CD14-positive monocyte (primary cell): ENCODE measurements at regions not wholly inside any gene's neighbourhood (a gene's known extent, or its start where the extent isn't known, plus 50 kb on each side); places are given as distances from the start of the nearest gene placed in this dataset.
A peak's percentile ranks its signal among the peaks of the same experiment; 100 is the strongest.

ENCODE experiments used
- DNase-seq, 3 donors: peaks; one replicate each; pipeline ENCODE4 v3.0.0-alpha.2; 2011 to 2022
- H2AFZ ChIP-seq: 2 replicates; pipeline ENCODE4 v1.6.0; 2012; ENCODE audit warnings: mild to moderate bottlenecking, low read depth, low read length, inconsistent platforms; ENCODE audit not compliant: insufficient read depth, poor library complexity, severe bottlenecking
- H3K27ac ChIP-seq, 2 donors: 1 replicate in 1 of 2; 2 replicates in 1 of 2; pipeline ENCODE4 v1.5.1; 2012 to 2013; ENCODE audit warnings: low read length in 2 of 2, control low read depth in 1 of 2, inconsistent platforms in 1 of 2, low read depth in 1 of 2, mild to moderate bottlenecking in 1 of 2
- H3K27me3 ChIP-seq, 2 donors: one replicate each; pipeline versions ENCODE4 v1.6.0 to v1.6.1; 2011 to 2013; ENCODE audit warnings: low read length in 2 of 2; ENCODE audit not compliant: control insufficient read depth in 2 of 2, insufficient read depth in 2 of 2
- H3K36me3 ChIP-seq, 2 donors: replicated peaks in 1 of 2; 1 replicate in 1 of 2; 2 replicates in 1 of 2; pipeline versions ENCODE4 v1.5.1 to v1.6.1; 2012 to 2013; ENCODE audit warnings: low read length in 2 of 2, control low read depth in 1 of 2, inconsistent platforms in 1 of 2, mild to moderate bottlenecking in 1 of 2; ENCODE audit not compliant: insufficient read depth in 2 of 2, control insufficient read depth in 1 of 2
- H3K4me1 ChIP-seq, 2 donors: 1 replicate in 1 of 2; 2 replicates in 1 of 2; pipeline versions ENCODE4 v1.5.1 to v1.6.1; 2012 to 2013; ENCODE audit warnings: low read length in 2 of 2, control low read depth in 1 of 2, inconsistent platforms in 1 of 2, mild to moderate bottlenecking in 1 of 2, moderate library complexity in 1 of 2; ENCODE audit not compliant: insufficient read depth in 2 of 2, control insufficient read depth in 1 of 2
- H3K4me2 ChIP-seq: replicated peaks from 2 replicates; pipeline ENCODE3; 2012; ENCODE audit warnings: low read length, moderate library complexity, mild to moderate bottlenecking; ENCODE audit not compliant: poor library complexity, severe bottlenecking; ENCODE audit errors: extremely low read depth
- H3K4me3 ChIP-seq, 3 experiments: fragments of 200-600 bp in 1 of 3; sonication (generic) in 1 of 3; replicated peaks in 1 of 3; 1 replicate in 2 of 3; 2 replicates in 1 of 3; pipeline ENCODE4 v1.5.1; 2011 to 2013; ENCODE audit warnings: low read length in 3 of 3, mild to moderate bottlenecking in 3 of 3, control low read depth in 2 of 3, low read depth in 2 of 3, inconsistent platforms in 1 of 3, moderate library complexity in 1 of 3
- H3K79me2 ChIP-seq: 2 replicates; pipeline ENCODE4 v1.6.0; 2012; ENCODE audit warnings: mild to moderate bottlenecking, control low read depth, inconsistent platforms, low read length, moderate library complexity; ENCODE audit not compliant: insufficient read depth
- H3K9ac ChIP-seq: 2 replicates; pipeline ENCODE4 v1.6.0; 2017; ENCODE audit warnings: low read length, mild to moderate bottlenecking; ENCODE audit not compliant: insufficient read depth, poor library complexity, severe bottlenecking
- H3K9me3 ChIP-seq, 2 donors: replicated peaks in 1 of 2; 1 replicate in 1 of 2; 2 replicates in 1 of 2; pipeline versions ENCODE4 v1.5.1 to v1.6.1; 2012 to 2013; ENCODE audit warnings: low read length in 2 of 2, control low read depth in 1 of 2; ENCODE audit not compliant: control insufficient read depth in 1 of 2, insufficient read depth in 1 of 2
- H4K20me1 ChIP-seq: 2 replicates; pipeline ENCODE4 v1.6.0; 2012; ENCODE audit warnings: mild to moderate bottlenecking, low read length, control low read depth, moderate library complexity; ENCODE audit not compliant: insufficient read depth
- H3K27ac Mint-ChIP-seq, 7 donors: one replicate each; pipeline ENCODE4 v1.8.0; 2020; ENCODE audit warnings: mild to moderate bottlenecking in 7 of 7, mixed read lengths in 7 of 7, moderate library complexity in 6 of 7, inconsistent platforms in 2 of 7
- H3K27me3 Mint-ChIP-seq, 3 donors: one replicate each; pipeline ENCODE4 v1.8.0; 2021 to 2022; ENCODE audit warnings: low read depth in 3 of 3, mild to moderate bottlenecking in 3 of 3, mixed read lengths in 3 of 3, moderate library complexity in 3 of 3, inconsistent platforms in 1 of 3
- H3K36me3 Mint-ChIP-seq, 2 donors: one replicate each; pipeline ENCODE4 v1.8.0; 2020; ENCODE audit warnings: mixed read lengths in 2 of 2, inconsistent platforms in 1 of 2, mild to moderate bottlenecking in 1 of 2
- H3K4me1 Mint-ChIP-seq: one replicate; pipeline ENCODE4 v1.8.0; 2020; ENCODE audit warnings: mild to moderate bottlenecking, mixed read lengths
- H3K4me3 Mint-ChIP-seq, 2 donors: one replicate each; pipeline ENCODE4 v1.8.0; 2020; ENCODE audit warnings: mild to moderate bottlenecking in 2 of 2, mixed read lengths in 2 of 2, moderate library complexity in 1 of 2
- H3K9me3 Mint-ChIP-seq, 7 donors: one replicate each; pipeline ENCODE4 v1.8.0; 2020 to 2022; ENCODE audit warnings: mixed read lengths in 7 of 7, mild to moderate bottlenecking in 6 of 7, moderate library complexity in 6 of 7, inconsistent platforms in 2 of 7
- WGBS: methylation state at CpG from one replicate; pipeline ENCODE4 v1.1.5; 2013; ENCODE audit warnings: missing lambda C conversion rate; ENCODE audit not compliant: insufficient coverage; 5-methylcytosine and 5-hydroxymethylcytosine counted together
- intact Hi-C, 2 donors: fragments of 100-400 bp; cut with micrococcal nuclease; formaldehyde crosslinking; loops; one replicate each; pipeline versions ENCODE4 v1.15.0 to v1.15.1; 2023
- TF ChIP-seq, protein P1 (sequence below): fragments of 200-600 bp; IDR thresholded peaks from one replicate; pipeline ENCODE4 v1.8.0; 2022; ENCODE audit warnings: antibody characterized with exemption, mild to moderate bottlenecking

DNA sequence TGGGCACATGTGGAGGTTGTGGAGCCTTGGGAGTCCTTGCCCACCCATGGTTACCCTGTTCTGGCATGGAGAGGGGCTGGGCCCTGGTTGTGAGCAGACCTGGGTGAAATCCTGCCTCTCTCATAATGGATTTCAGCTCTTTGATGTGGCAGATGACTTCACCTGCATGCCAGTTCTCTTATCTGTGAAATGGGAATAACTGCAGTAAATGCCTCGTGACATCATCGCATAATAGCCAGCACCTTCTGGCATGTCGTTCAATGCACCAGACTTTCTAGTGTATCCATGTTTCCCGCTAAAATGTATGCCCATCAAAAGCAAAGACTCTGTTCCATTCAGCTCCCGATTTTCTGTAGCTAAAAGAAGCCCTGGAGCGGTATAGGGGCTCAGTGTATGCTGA, 197.6 kb downstream of the MAF start:
- intact Hi-C loops, result no loop called here
- Mint-ChIP-seq H3K4me1 (peaks cover 10% of the 10 kb centered on the region), H3K27ac (peak overlapping the region in 1 of 7 donors; percentile 62), H3K36me3 (no peaks in the 10 kb centered on the region), H3K4me3 (no peak overlapping the region), H3K27me3 (peaks cover 4 to 8% (median 6%) of the 10 kb centered on the region in 3 donors), H3K9me3 (peaks cover 3 to 6% (median 6%) of the 10 kb centered on the region in 7 donors)
- TF ChIP-seq, protein P1, sequence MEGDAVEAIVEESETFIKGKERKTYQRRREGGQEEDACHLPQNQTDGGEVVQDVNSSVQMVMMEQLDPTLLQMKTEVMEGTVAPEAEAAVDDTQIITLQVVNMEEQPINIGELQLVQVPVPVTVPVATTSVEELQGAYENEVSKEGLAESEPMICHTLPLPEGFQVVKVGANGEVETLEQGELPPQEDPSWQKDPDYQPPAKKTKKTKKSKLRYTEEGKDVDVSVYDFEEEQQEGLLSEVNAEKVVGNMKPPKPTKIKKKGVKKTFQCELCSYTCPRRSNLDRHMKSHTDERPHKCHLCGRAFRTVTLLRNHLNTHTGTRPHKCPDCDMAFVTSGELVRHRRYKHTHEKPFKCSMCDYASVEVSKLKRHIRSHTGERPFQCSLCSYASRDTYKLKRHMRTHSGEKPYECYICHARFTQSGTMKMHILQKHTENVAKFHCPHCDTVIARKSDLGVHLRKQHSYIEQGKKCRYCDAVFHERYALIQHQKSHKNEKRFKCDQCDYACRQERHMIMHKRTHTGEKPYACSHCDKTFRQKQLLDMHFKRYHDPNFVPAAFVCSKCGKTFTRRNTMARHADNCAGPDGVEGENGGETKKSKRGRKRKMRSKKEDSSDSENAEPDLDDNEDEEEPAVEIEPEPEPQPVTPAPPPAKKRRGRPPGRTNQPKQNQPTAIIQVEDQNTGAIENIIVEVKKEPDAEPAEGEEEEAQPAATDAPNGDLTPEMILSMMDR, result no peak
- DNase-seq, result no peak
- no peak overlapping the region for H3K4me2 ChIP-seq
- no peaks in the 10 kb centered on the region for H3K36me3 ChIP-seq
- no peak overlapping the region for H3K27ac ChIP-seq
- H2AFZ ChIP-seq, result no peak overlapping the region
- WGBS, result 83% methylated on average over 6 of the region's 6 CpGs
- no peaks in the 10 kb centered on the region for H4K20me1 ChIP-seq
- no peaks in the 10 kb centered on the region for H3K79me2 ChIP-seq
- H3K4me1 ChIP-seq, result peaks cover 0 to 6% of the 10 kb centered on the region in 2 donors
- no peak overlapping the region for H3K4me3 ChIP-seq
- no peaks in the 10 kb centered on the region for H3K27me3 ChIP-seq
- H3K9me3 ChIP-seq, result no peaks in the 10 kb centered on the region
- H3K9ac ChIP-seq, result no peak overlapping the region

DNA sequence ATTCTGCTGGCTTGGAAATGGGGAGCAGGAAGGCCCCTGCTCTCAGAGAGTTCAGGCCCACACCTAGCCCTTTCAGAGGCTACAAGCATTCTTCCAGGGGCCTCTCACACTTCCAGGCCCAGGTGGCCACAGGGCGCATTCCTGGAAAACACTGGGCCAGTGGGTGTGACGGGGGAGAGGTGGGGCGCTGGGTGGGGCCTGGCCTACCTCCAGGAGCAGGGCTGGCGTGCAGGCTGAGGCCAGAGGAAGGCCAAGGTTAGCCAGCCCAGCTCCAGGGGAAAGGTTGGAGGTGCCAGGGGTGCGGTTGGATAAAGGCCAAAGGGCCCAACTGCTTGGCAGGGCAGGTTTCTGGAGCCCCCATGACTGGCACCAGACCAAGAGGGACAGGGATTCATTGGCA, 198.2 kb downstream of the MAF start:
- no peaks in the 10 kb centered on the region for H3K36me3 ChIP-seq
- 100% methylated on average over 4 of the region's 5 CpGs for WGBS
- intact Hi-C loops, result no loop called here
- Mint-ChIP-seq H3K36me3 (no peaks in the 10 kb centered on the region), H3K9me3 (peaks cover 3 to 6% (median 6%) of the 10 kb centered on the region in 7 donors), H3K27ac (no peak overlapping the region), H3K4me3 (no peak overlapping the region), H3K27me3 (peaks cover 4 to 5% (median 4%) of the 10 kb centered on the region in 3 donors), H3K4me1 (peaks cover 10% of the 10 kb centered on the region)
- TF ChIP-seq, protein P1, result no peak
- peaks cover 0 to 6% of the 10 kb centered on the region in 2 donors for H3K4me1 ChIP-seq
- H3K4me3 ChIP-seq, result no peak overlapping the region
- no peaks in the 10 kb centered on the region for H3K27me3 ChIP-seq
- H3K9me3 ChIP-seq, result no peaks in the 10 kb centered on the region
- H3K79me2 ChIP-seq, result no peaks in the 10 kb centered on the region
- no peak overlapping the region for H2AFZ ChIP-seq
- DNase-seq, result no peak
- H3K4me2 ChIP-seq, result no peak overlapping the region
- no peak overlapping the region for H3K27ac ChIP-seq
- no peaks in the 10 kb centered on the region for H4K20me1 ChIP-seq
- H3K9ac ChIP-seq, result no peak overlapping the region
